Gastroesophageal sphincter (tissue), 4 donors: ENCODE measurements at regions not wholly inside any gene's neighbourhood (a gene's known extent, or its start where the extent isn't known, plus 50 kb on each side); places are given as distances from the start of the nearest gene placed in this dataset.

ENCODE experiments used
- ATAC-seq: fragments of 150-250 bp; one replicate; pipeline ENCODE4 v1.9.1; 2016; ENCODE audit warnings: mild to moderate bottlenecking, moderate library complexity
- H3K27ac ChIP-seq, 4 donors: fragments of 200-600 bp; sonication (generic) in 3 of 4; 1 replicate in 3 of 4; 2 replicates in 1 of 4; pipeline ENCODE4 v1.5.1; 2016 to 2019
- H3K27me3 ChIP-seq: fragments of 200-600 bp; sonication (generic); one replicate; pipeline ENCODE4 v1.5.1; 2019
- H3K36me3 ChIP-seq, 2 donors: fragments of 200-600 bp; sonication (generic); one replicate each; pipeline ENCODE4 v1.5.1; 2019; ENCODE audit warnings: control low read depth in 1 of 2
- H3K4me1 ChIP-seq, 3 donors: fragments of 200-600 bp; sonication (generic); 1 replicate in 2 of 3; 2 replicates in 1 of 3; pipeline ENCODE4 v1.5.1; 2016 to 2019; ENCODE audit warnings: control low read depth in 2 of 3
- H3K4me3 ChIP-seq, 2 donors: fragments of 200-600 bp; sonication (generic); one replicate each; pipeline ENCODE4 v1.5.1; 2019; ENCODE audit warnings: mild to moderate bottlenecking in 1 of 2, moderate library complexity in 1 of 2
- H3K9me3 ChIP-seq, 3 donors: fragments of 200-600 bp; sonication (generic); one replicate each; pipeline ENCODE4 v1.5.1; 2017 to 2019; ENCODE audit warnings: control low read depth in 2 of 3
- EP300 ChIP-seq: sonication (generic); formaldehyde crosslinking; IDR thresholded peaks from one replicate; pipeline ENCODE4 v1.6.1; 2017; ENCODE audit warnings: antibody characterized with exemption, mild to moderate bottlenecking
- POLR2A ChIP-seq, 2 donors: fragments of 450-650 bp; IDR thresholded peaks; one replicate each; pipeline ENCODE4 v1.6.1; 2017; ENCODE audit warnings: antibody characterized with exemption in 2 of 2, mild to moderate bottlenecking in 2 of 2, moderate library complexity in 1 of 2
- POLR2AphosphoS5 ChIP-seq: sonication (generic); formaldehyde crosslinking; IDR thresholded peaks from one replicate; pipeline ENCODE4 v1.6.1; 2017; ENCODE audit warnings: antibody characterized with exemption
- WGBS, 2 donors: methylation state at CpG; one replicate each; pipeline ENCODE4 v1.1.5; 2018; ENCODE audit warnings: low coverage in 1 of 2; 5-methylcytosine and 5-hydroxymethylcytosine counted together
- TF ChIP-seq, protein P1 (sequence below), 4 experiments: fragments of 200-600 bp in 2 of 4; fragments of 450-650 bp in 2 of 4; sonication (generic) in 1 of 4; IDR thresholded peaks; one replicate each; pipeline ENCODE4 v1.5.1; 2017 to 2019; ENCODE audit warnings: antibody characterized with exemption in 4 of 4, mild to moderate bottlenecking in 2 of 4, moderate library complexity in 2 of 4

DNA sequence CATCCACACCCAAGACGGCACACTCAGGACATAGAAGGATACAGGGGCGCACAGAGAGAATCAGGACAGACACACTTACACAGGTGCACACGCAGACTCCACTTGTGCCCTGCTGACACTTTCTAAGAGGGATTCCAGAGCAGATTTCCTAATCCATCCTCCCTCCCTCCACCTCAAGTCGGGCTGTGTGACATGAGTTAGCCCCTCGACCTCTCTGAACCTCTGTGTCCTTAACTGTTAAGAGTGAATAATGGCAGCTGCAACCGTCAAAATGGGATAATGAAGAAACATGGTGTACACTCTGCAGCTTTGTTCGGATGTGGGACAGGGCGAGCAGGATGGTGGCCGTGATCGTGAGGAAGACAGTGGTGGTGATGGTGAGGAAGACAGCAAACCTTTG, 100.1 kb downstream of the CPN2 start:
- Histone ChIP-seq H3K4me1 (peaks cover 0 to 27% (median 18%) of the 10 kb centered on the region in 3 donors), H3K36me3 (no peaks in the 10 kb centered on the region), H3K4me3 (no peak overlapping the region), H3K27ac (no peak overlapping the region), H3K27me3 (no peaks in the 10 kb centered on the region), H3K9me3 (no peaks in the 10 kb centered on the region)
- 34% methylated on average over 3 of the region's 10 CpGs; no CpG with 5 or more reads in 1 of the 2 donors for WGBS, 2 donors
- no peak for ATAC-seq
- TF ChIP-seq, protein P1, sequence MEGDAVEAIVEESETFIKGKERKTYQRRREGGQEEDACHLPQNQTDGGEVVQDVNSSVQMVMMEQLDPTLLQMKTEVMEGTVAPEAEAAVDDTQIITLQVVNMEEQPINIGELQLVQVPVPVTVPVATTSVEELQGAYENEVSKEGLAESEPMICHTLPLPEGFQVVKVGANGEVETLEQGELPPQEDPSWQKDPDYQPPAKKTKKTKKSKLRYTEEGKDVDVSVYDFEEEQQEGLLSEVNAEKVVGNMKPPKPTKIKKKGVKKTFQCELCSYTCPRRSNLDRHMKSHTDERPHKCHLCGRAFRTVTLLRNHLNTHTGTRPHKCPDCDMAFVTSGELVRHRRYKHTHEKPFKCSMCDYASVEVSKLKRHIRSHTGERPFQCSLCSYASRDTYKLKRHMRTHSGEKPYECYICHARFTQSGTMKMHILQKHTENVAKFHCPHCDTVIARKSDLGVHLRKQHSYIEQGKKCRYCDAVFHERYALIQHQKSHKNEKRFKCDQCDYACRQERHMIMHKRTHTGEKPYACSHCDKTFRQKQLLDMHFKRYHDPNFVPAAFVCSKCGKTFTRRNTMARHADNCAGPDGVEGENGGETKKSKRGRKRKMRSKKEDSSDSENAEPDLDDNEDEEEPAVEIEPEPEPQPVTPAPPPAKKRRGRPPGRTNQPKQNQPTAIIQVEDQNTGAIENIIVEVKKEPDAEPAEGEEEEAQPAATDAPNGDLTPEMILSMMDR (IDR thresholded peaks at IDR 0.05): no peak
- TF ChIP-seq POLR2A (IDR thresholded peaks at IDR 0.05) (no peak), POLR2AphosphoS5 (no peak), EP300 (no peak)

DNA sequence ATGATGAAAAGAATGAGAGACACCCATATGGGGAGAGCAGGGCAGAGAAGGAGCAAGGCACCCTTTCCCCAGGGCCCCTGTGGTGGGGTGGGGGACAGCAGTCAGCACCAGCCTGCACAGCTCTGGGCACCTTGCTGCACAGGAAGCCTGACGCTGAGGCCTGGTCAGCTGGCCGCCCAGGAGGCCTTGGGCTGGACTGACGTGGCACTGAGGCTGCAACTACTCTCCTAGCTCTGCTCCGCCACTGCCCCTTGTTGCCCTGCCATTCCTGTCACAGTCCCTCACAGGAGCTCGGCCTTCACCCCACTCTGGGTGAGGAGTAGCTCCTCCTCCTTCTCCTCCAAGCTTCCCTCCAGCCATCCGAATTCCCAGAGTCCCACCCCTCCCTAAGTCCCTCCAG, 99.7 kb downstream of the CPN2 start:
- no peaks in the 10 kb centered on the region for H3K36me3 ChIP-seq
- no peaks in the 10 kb centered on the region for H3K9me3 ChIP-seq
- ATAC-seq: no peak
- H3K27ac ChIP-seq: no peak overlapping the region
- no peaks in the 10 kb centered on the region for H3K27me3 ChIP-seq
- peaks cover 0 to 27% (median 18%) of the 10 kb centered on the region in 3 donors for H3K4me1 ChIP-seq
- TF ChIP-seq POLR2A (IDR thresholded peaks at IDR 0.05) (no peak), EP300 (no peak), POLR2AphosphoS5 (no peak)
- TF ChIP-seq, protein P1 (IDR thresholded peaks at IDR 0.05): no peak
- 60 to 100% methylated on average over 1 to 2 of the region's 6 CpGs for WGBS, 2 donors
- no peak overlapping the region for H3K4me3 ChIP-seq

DNA sequence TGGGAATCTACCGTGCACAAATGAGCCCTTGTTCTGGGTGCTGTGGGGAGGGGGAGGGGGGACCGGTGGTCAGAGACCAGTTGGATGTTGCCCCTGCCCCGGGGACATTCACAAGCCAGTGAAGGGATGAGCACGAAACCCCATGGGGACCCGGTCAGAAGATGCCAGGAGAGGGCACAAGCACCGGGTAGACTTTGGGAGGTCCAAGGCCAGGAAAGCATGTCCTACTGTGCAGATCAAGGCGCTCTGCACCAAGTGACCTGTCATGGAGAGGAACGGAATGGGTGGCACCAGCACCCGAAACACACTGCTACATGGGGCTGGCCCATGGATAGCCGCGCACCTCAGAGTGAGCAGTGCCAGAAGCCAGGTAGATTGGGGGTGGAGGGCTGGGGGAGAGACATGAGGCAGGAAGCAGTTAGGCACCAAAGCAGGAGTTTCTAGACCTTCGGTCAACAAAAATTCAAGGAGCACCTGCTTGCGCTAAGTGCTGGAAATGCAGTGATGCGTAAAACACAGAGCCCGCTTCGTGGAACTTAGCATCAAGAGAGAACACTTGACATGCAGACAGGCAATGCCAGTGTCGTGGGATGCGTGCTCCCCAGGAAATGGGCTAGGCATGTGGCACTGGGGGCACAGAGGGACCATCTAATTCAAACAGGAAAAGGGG, 99.1 kb downstream of the CPN2 start:
- no peaks in the 10 kb centered on the region for H3K27me3 ChIP-seq
- 94 to 95% methylated on average over 8 to 11 of the region's 18 CpGs for WGBS, 2 donors

DNA sequence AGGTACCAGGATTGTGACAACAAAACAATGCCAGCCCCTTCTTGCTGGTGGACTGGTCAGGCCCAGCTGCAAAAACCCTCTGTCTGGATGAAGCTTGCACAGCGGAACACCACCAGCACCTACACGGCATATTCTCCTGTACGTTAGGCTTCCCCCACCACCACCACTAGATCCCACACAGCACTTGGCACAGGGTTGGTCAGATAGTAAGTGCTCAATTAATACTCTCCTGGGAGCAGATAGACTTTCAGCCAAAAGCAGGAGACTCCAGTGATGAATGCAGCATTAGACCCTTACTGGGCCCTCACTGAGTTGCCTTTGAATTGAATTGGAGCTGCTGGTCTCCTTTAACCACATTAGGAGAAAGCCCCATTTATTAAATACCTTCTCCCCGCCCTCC, 97.9 kb downstream of the CPN2 start:
- no peak overlapping the region for H3K4me3 ChIP-seq

More for the DNA sequence above, 99.1 kb downstream of the CPN2 start:
- no peaks in the 10 kb centered on the region for H3K36me3 ChIP-seq
- no peaks in the 10 kb centered on the region for H3K9me3 ChIP-seq
- H3K4me3 ChIP-seq: no peak overlapping the region
- ATAC-seq: no peak
- no peak overlapping the region for H3K27ac ChIP-seq
- TF ChIP-seq POLR2A (IDR thresholded peaks at IDR 0.05) (no peak), POLR2AphosphoS5 (no peak), EP300 (no peak)
- TF ChIP-seq, protein P1 (IDR thresholded peaks at IDR 0.05): no peak
- peaks cover 0 to 27% (median 18%) of the 10 kb centered on the region in 3 donors for H3K4me1 ChIP-seq

More for the DNA sequence above, 97.9 kb downstream of the CPN2 start:
- 44 to 100% methylated on average over 2 of the region's 4 CpGs for WGBS, 2 donors
- no peak overlapping the region for H3K27ac ChIP-seq
- peaks cover 0 to 27% (median 18%) of the 10 kb centered on the region in 3 donors for H3K4me1 ChIP-seq
- no peak for ATAC-seq
- no peak for TF ChIP-seq EP300
- TF ChIP-seq, protein P1 (IDR thresholded peaks at IDR 0.05): no peak
- TF ChIP-seq POLR2A (IDR thresholded peaks at IDR 0.05): no peak
- no peak for TF ChIP-seq POLR2AphosphoS5
- H3K36me3 ChIP-seq: no peaks in the 10 kb centered on the region
- no peaks in the 10 kb centered on the region for H3K27me3 ChIP-seq
- H3K9me3 ChIP-seq: peaks cover 0 to 4% (median 0%) of the 10 kb centered on the region in 3 donors
